HG03442 (cell line): ENCODE measurements at regions not wholly inside any gene's neighbourhood (a gene's known extent, or its start where the extent isn't known, plus 50 kb on each side); places are given as distances from the start of the nearest gene placed in this dataset.
A peak's percentile ranks its signal among the peaks of the same experiment; 100 is the strongest.

Source experiments
- ATAC-seq: cut with Tn5 transposase; IDR thresholded peaks from one replicate; pipeline ENCODE4 v1.9.1; 2021; ENCODE audit warnings: mild to moderate bottlenecking, moderate library complexity; ENCODE audit not compliant: unreplicated experiment

DNA sequence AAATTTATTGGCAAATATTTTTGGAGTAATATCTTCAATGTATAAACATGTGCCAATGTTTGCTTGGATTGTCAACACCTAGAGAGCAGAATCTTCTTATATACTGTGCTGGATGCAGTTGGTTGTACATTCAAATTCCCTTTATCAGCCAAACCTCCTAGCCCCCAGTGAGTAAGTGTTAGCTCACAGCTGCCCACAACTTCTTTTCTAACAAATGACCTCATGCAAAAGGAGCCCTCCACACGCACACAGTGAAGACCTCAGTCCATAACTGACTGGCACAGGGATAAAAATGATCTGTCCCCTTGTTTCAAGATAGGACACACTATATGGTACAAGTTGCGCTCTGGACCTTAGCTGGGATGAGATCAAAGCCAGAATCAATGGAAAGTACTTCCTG, 458.0 kb upstream of the NWD2 start:
- no peak for ATAC-seq

GRCh38 chr4:36794716-36795115, 449.8 kb upstream of the NWD2 start:
- ATAC-seq, result no peak

DNA sequence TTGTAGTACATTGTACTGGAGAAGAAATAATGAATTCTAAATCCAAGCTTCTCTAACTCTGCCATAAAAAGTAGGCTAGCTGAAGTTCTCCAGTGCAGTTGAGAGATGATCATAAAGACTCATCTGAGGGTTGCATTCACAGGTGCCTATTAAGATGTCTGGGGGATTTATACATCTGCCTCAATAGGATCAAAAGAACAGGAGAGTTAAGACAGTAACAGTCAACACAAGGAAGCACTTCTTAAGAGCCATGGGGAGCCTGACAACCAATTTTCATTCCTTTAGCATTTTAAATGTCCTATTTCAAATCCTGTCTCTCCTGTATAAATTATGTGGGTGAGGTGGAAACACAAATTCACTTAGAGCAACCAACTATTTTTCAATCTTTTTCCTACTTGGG, 432.4 kb upstream of the NWD2 start:
- no peak for ATAC-seq

DNA sequence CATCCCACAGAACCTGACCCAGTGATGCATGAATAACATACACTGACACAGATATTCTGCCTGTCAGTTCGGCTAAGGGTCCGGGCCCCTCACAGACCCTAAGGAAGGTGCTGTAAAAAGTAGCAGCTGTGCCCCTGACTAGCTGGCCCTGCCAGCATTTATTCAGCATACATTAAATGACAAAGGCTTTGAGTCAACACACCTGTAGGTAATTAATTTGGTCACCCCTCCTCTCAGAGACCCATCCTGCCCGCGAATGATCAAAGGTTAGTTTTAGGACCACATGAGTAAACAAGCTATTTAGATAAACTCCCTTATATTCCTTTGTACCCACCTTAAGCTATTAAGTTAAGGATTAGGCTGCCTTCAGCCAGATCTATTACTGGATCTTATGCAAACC, 429.0 kb upstream of the NWD2 start:
- ATAC-seq, result no peak

GRCh38 chr4:36823199-36823967, 421.2 kb upstream of the NWD2 start:
- ATAC-seq, result no peak

DNA sequence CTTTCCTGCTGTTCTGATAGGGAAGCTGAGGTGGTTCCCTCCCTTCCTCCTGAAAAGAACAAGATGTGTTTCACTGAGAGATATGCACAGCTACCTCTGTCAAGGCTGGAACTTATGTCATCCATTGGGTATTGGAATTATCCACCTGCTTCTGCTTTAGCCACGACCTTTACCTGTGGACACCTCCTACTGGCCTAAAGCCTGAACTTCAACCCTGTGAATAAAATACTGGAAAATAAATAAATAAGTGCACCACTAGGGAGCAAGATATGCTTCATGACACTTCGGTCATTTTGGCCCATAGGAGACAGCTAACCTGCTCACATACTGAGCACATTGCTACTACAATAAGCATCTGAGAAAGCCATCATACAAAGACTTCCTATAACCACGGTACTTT, 419.9 kb upstream of the NWD2 start:
- no peak for ATAC-seq

GRCh38 chr4:36835246-36835645, 409.3 kb upstream of the NWD2 start:
- peak; percentile 87 for ATAC-seq

DNA sequence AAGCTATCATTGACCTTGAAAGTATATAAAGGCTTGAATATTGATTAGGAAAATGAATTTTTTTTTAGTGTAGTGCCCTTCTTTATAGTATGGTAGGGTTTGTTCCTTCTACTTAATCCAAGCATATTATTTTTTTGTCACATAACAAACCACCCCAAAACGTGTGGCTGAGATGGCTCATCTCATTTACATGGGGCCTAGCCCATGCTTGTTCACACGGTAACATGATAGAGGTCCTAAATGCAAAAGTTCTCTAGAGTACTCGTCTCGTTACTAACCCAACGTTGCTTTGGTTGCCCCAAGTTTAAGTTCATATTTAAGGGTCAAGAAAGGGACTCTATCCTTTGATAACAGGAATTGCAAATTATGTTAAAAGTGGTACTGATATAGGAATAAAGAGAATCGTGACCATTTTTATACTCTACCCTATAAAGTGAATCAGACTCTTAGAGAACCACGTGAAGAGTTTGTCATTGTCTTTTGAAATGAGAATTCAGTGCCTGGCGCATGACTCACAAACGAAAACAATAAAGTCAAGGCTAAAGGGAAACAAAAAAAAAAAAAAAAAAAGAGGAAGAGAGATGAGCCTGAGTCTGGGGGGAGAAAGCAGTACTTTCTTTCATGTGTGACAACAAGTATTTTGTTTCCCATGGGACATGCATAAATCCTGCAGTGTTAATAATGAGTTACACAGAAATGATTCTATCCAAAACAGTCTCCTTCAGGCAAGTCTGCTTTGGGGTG, 402.8 kb upstream of the NWD2 start:
- peak; percentile 80 for ATAC-seq

DNA sequence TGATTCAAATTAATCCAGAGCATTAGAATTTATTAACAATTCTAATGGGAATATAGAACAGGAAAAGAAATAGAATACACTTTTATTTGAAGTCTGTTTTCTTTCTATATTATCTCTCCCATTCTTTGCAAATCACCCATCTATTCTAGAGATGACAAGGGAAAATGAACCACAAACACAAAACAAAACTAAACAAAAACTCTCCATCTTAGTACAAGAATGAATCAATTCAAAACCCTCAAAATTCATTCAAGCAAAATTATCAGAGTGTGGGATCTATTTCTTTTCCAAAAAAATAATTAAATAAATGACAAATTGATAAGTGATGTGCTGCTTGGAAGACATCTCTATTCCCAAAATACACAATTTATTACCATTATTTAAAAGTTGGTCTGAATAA, 400.1 kb upstream of the NWD2 start:
- ATAC-seq, result no peak

- ATAC-seq, result no peak
Measured at GRCh38 chr4:36852856-36853255, 391.7 kb upstream of the NWD2 start.

DNA sequence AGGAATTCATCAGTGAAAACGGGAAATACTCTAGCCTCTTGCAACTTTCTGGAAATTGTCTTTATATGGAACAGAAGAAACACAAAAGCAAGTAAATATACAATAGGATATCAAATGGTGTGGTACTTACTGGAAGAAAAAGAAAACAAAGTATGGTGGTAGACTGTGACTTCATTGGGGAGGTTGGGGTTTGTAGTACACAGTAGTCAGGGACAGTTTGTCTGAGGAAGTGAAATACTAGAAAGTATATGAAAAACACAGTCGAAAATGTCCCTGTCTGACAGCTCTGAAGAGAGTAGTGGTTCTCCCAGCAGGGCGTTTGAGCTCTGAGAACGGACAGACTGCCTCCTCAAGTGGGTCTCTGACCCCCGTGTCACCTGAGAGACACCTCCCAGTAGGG, 390.0 kb upstream of the NWD2 start:
- peak; percentile 94 for ATAC-seq

DNA sequence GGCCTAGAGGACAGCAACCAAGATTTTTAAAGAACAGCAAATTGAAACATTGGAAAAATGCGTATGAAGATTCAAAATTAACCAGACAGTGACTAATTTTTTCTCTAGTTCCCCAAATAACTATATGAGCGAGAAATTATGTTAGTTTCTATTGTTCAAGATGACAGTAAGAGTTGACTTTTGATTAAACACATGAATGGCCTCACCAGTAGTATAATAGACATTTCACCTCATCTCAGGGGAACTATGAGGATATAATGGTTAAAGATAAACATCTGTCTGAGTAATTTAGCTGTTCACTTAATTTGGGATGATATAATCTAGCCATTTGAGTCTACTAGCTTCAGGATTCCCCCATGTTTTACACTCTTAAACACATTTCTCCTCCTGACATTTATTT, 380.9 kb upstream of the NWD2 start:
- ATAC-seq, result no peak

DNA sequence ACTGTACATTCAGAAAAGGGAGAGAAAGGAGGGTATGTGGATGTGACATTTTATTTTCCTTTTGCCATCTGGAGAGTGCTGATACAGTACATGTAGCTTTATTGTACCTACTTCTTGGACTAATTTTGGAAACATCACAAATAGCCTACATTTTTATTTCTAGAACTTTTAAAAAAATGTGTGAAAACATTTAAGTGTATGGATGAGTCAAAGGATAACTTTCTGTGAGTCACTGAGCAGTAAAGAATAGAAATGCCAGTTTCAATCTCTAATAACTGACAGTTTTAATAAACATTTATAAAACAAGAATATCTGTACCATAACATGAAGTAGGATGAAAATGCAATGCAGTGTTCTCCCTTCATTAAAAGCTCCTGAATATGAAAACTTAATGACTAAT, 374.4 kb upstream of the NWD2 start:
- peak; percentile 64 for ATAC-seq

DNA sequence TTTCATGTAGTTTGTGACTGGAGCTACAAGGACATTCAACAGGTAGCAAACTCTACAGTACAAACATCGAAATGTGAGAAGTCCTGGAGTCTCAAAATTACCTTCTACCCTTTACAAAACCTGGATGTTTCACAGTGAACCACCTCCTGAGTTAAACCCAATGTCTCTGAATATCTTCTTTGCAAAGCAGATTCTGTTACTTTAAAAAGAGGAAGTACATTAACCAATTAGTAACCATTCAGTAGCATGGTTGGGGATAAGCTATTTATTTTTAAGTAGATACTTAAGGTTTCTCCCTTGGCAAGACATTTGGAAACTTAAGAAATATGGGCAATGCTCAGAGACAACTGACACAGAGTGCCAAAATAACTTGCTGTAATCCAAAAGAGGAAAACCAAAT, 371.9 kb upstream of the NWD2 start:
- no peak for ATAC-seq

DNA sequence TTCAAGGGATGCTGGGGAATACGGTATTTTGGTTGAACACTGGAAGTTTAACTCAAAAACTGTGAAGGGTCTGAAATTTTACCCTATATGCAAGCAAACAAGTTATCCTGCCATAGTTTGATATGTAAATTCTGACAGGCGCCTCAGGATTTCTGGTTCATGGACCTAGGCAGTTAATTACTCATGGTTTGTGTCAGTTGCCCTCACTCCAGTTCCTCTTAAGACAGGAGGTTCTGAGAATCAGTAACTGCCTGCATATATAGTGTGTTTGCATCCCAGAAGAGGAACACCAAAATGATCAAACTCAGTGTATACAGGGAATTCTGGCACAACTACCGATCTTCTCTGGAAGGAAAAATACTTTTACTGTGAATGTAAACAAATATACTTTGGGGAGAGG, 360.4 kb upstream of the NWD2 start:
- ATAC-seq, result no peak

DNA sequence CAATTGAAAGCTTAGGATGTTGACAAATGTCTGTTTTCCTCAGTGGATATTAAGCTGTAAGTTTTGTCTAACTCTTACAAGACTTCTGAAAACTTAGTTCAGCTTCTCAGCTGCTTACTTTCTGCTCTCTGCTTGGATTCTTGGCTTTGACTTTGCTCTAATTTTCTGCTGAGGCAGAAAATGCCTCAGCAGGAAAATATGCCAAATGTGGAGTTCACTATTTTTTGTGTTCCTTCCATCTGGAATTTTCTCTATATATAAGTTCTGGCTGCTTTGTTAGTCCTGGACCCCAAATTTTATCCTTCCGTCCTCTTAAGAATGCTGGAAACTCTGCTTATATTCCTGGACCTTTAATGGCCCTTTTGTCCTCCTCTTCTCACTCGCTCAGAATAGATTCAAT, 352.6 kb upstream of the NWD2 start:
- no peak for ATAC-seq

- ATAC-seq, result no peak
Measured at GRCh38 chr4:36900446-36900987, 344.0 kb upstream of the NWD2 start.

DNA sequence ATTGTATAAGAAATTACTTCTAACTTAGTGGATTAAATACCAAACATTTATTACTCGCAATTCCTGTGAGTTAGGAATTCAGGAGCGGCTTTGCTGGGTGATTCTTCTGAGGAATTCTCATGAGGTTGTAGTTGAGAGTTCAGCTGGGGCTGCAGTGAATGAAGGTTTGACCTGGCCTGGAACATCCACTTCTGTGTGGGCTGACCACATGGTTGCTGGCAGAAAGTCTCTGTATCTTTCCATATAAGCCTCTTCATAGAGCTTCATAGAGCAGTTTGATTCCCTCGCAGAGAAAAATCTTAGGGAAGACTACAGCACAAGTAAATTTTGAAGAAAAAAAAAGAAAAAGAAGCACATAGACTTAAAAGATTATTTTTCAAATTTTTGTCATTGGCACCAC, 339.7 kb upstream of the NWD2 start:
- ATAC-seq, result no peak

DNA sequence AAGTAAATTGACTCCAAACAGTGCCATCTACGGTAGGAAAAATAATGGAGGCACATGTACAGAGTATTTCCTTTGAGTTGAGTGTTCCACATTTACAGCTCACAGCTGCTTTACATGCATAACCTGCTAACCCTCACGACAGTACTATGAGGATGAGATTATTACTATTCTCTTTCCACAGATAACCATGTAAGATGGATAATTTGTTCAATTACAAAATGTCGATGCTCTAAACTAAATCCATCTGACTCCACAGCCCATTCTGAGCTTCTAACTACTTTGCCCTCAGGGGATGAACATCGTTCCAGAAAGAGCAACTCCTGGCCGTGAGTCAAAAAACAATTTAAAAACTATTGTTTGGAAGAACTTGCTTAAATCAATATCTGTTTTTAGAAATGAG, 330.4 kb upstream of the NWD2 start:
- no peak for ATAC-seq

GRCh38 chr4:36915717-36916116, 328.8 kb upstream of the NWD2 start:
- ATAC-seq, result no peak

GRCh38 chr4:36917413-36917812, 327.1 kb upstream of the NWD2 start:
- ATAC-seq, result no peak

GRCh38 chr4:36919721-36920120, 324.8 kb upstream of the NWD2 start:
- ATAC-seq, result no peak
